A673 (cell line): ENCODE measurements at regions not wholly inside any gene's neighbourhood (a gene's known extent, or its start where the extent isn't known, plus 50 kb on each side); places are given as distances from the start of the nearest gene placed in this dataset.

Experiments
- BruUV-seq: library from RNA; stranded (reverse); fragments of 400-500 nt; replicated peaks from 2 replicates; lab custom pipeline; 2021; lab: Mats Ljungman, UMichigan
- CTCF ChIA-PET: fragments of 300-600 bp; sonication (Branson Sonifier 250); formaldehyde crosslinking; loops from one replicate; lab custom pipeline; 2022; ENCODE audit warnings: antibody characterized with exemption; lab: Charles Lee
- POLR2A ChIA-PET: fragments of 300-600 bp; sonication (Branson Sonifier 250); formaldehyde crosslinking; loops from one replicate; lab custom pipeline; 2022; ENCODE audit warnings: antibody characterized with exemption; ENCODE audit not compliant: low non-redundant PET; lab: Charles Lee
- DNase-seq: peaks from one replicate; pipeline ENCODE4 v3.0.0-alpha.2; 2015; ENCODE audit warnings: low spot score
- H3K27ac ChIP-seq: fragments of 200-600 bp; sonication (generic); 2 replicates; pipeline ENCODE4 v1.5.1; 2016; ENCODE audit warnings: mixed run types, low read depth, mild to moderate bottlenecking, mixed read lengths, antibody characterized with exemption, low read length; ENCODE audit not compliant: poor library complexity, severe bottlenecking
- H3K27me3 ChIP-seq: fragments of 200-600 bp; sonication (generic); replicated peaks from 2 replicates; pipeline ENCODE4 v1.6.1; 2017; ENCODE audit warnings: mixed run types, low read depth, mild to moderate bottlenecking, mixed read lengths, antibody characterized with exemption, low read length; ENCODE audit not compliant: insufficient read depth, poor library complexity
- H3K36me3 ChIP-seq: fragments of 200-600 bp; sonication (generic); 2 replicates; pipeline ENCODE4 v1.6.1; 2016; ENCODE audit warnings: mixed run types, mild to moderate bottlenecking, mixed read lengths, antibody characterized with exemption, low read length; ENCODE audit not compliant: insufficient read depth, poor library complexity, severe bottlenecking
- H3K4me1 ChIP-seq: fragments of 200-600 bp; sonication (generic); 2 replicates; pipeline ENCODE4 v1.6.1; 2017; ENCODE audit warnings: mixed run types, mild to moderate bottlenecking, mixed read lengths, antibody characterized with exemption, low read length; ENCODE audit not compliant: insufficient read depth, poor library complexity, severe bottlenecking
- H3K4me3 ChIP-seq: fragments of 200-600 bp; sonication (generic); 2 replicates; pipeline ENCODE4 v1.5.1; 2016; ENCODE audit warnings: low read depth, mixed run types, mild to moderate bottlenecking, mixed read lengths, low read length; ENCODE audit not compliant: poor library complexity, severe bottlenecking
- H3K9me3 ChIP-seq: fragments of 200-600 bp; sonication (generic); 2 replicates; pipeline ENCODE4 v1.6.1; 2016; ENCODE audit warnings: mixed run types, low read depth, mild to moderate bottlenecking, mixed read lengths, antibody characterized with exemption, low read length; ENCODE audit not compliant: poor library complexity, severe bottlenecking
- EZH2 ChIP-seq: fragments of 200-600 bp; sonication (generic); IDR thresholded peaks from 2 replicates; pipeline ENCODE4 v1.6.1; 2017; ENCODE audit warnings: borderline replicate concordance, low read depth, mild to moderate bottlenecking, mixed read lengths, antibody characterized with exemption, low read length; ENCODE audit not compliant: poor library complexity, severe bottlenecking
- intact Hi-C: fragments of 100-400 bp; cut with micrococcal nuclease; formaldehyde crosslinking; loops from one replicate; pipeline ENCODE4 v1.10.0; 2022; ENCODE audit not compliant: unreplicated experiment
- TF ChIP-seq, protein P1 (sequence below): fragments of 300-800, 200-600 bp; sonication (generic); conservative IDR thresholded peaks from 2 replicates; pipeline ENCODE4 v1.5.1; 2017; ENCODE audit warnings: low read depth, mild to moderate bottlenecking, antibody characterized with exemption, low read length, moderate library complexity, mixed read lengths

DNA sequence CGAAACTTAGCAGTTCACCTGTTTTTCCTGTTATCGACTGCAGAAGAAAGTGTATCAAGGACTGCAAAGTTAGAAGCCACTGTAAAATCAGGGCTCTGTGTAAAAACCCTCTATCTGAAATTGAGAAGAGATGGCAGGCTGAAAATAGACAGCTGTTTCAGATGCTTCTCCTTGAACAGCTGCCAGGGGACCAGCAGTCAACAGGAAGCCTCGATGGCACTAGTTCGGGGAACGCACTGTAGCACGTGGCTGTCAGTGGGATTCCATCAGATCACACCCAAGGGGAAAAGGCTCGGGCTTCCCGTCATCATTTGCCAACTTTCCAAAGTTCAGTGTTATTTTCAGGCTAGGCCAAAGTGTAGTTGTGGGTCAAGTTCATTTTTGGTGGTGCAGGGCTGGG is 316.9 kb downstream of the TXNL1 start:
- H3K36me3 ChIP-seq, result no peaks in the 10 kb centered on the region
- DNase-seq, result no peak
- BruUV-seq, result no TSS peak
- no peaks in the 10 kb centered on the region for H3K4me1 ChIP-seq
- TF ChIP-seq, protein P1, sequence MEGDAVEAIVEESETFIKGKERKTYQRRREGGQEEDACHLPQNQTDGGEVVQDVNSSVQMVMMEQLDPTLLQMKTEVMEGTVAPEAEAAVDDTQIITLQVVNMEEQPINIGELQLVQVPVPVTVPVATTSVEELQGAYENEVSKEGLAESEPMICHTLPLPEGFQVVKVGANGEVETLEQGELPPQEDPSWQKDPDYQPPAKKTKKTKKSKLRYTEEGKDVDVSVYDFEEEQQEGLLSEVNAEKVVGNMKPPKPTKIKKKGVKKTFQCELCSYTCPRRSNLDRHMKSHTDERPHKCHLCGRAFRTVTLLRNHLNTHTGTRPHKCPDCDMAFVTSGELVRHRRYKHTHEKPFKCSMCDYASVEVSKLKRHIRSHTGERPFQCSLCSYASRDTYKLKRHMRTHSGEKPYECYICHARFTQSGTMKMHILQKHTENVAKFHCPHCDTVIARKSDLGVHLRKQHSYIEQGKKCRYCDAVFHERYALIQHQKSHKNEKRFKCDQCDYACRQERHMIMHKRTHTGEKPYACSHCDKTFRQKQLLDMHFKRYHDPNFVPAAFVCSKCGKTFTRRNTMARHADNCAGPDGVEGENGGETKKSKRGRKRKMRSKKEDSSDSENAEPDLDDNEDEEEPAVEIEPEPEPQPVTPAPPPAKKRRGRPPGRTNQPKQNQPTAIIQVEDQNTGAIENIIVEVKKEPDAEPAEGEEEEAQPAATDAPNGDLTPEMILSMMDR, result no peak
- no peak for TF ChIP-seq EZH2
- H3K9me3 ChIP-seq, result no peaks in the 10 kb centered on the region
- POLR2A ChIA-PET, result no interaction called here
- intact Hi-C loops, result no loop called here
- CTCF ChIA-PET, result no interaction called here
- H3K4me3 ChIP-seq, result no peak overlapping the region
- no peaks in the 10 kb centered on the region for H3K27me3 ChIP-seq
- H3K27ac ChIP-seq, result no peak overlapping the region

DNA sequence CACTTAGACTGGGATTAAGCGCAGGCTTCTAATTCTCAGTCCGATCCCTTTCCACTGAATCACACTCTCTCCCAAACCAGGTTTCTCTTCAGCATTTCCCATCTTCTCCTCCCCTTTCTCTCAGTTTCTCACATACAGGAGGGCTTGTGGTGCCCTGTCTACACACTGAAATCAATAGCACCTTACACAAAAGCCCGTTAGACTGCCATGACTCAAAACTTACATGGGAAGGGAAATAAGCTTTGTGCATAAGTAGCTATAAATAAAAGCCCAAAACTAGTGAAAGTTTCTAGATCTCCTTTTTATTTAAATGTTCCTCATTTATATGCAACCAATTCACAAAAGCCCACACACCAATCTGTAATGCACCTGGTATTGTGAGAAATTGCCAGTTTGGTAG is 318.4 kb downstream of the TXNL1 start:
- H3K27ac ChIP-seq, result no peak overlapping the region
- ChIA-PET POLR2A (no interaction called here), CTCF (interaction anchor here (0.6 kb wide), 1 partner anchor 18 kb away, joined by 3 read pairs; no protein-coding TSS in a partner anchor)
- DNase-seq, result no peak
- no peaks in the 10 kb centered on the region for H3K4me1 ChIP-seq
- intact Hi-C loops, result no loop called here
- H3K9me3 ChIP-seq, result no peaks in the 10 kb centered on the region
- TF ChIP-seq, protein P1, result no peak
- no peak for TF ChIP-seq EZH2
- H3K4me3 ChIP-seq, result no peak overlapping the region
- BruUV-seq, result no TSS peak
- H3K36me3 ChIP-seq, result no peaks in the 10 kb centered on the region
- H3K27me3 ChIP-seq, result no peaks in the 10 kb centered on the region

DNA sequence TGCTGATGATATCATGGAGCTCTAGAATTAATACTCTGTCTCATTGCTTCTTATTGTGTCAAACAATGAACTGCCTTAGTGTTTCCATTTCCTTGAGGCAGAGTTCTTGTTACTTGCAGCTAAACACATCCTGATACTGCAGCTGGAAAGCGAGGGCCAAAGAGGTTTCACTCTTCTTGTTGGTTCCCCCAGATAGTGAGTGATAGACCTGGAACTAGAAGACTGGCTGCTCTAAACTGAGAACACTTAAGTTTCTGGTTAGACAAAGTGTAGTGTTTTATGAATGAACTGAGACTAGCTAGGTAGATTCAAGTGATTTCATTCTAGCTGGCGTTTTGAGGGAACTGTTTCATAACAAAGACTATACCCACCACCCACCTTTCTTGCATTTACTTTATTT is 321.7 kb downstream of the TXNL1 start:
- Histone ChIP-seq H3K36me3 (no peaks in the 10 kb centered on the region), H3K9me3 (no peaks in the 10 kb centered on the region), H3K27me3 (no peaks in the 10 kb centered on the region), H3K4me3 (no peak overlapping the region), H3K27ac (no peak overlapping the region), H3K4me1 (no peaks in the 10 kb centered on the region)
- intact Hi-C loops, result no loop called here
- ChIA-PET CTCF (no interaction called here), POLR2A (no interaction called here)
- no peak for TF ChIP-seq EZH2
- TF ChIP-seq, protein P1, result no peak
- no TSS peak for BruUV-seq
- DNase-seq, result no peak
